Activated T-cell treated with anti-CD3 and anti-CD28 coated beads, Interleukin-2, amount 50 U/mL, for 24 hours (primary cell): ENCODE measurements at regions not wholly inside any gene's neighbourhood (a gene's known extent, or its start where the extent isn't known, plus 50 kb on each side); places are given as distances from the start of the nearest gene placed in this dataset.

Experiments
- DNase-seq: peaks from one replicate; pipeline ENCODE4 v3.0.0-alpha.2; 2020
- H3K27ac Mint-ChIP-seq: 2 replicates; pipeline ENCODE4 v1.8.0; 2020; ENCODE audit warnings: mild to moderate bottlenecking, mixed read lengths
- H3K27me3 Mint-ChIP-seq: 2 replicates; pipeline ENCODE4 v1.8.0; 2020; ENCODE audit warnings: mixed read lengths
- H3K36me3 Mint-ChIP-seq: 2 replicates; pipeline ENCODE4 v1.8.0; 2020; ENCODE audit warnings: low read depth, mixed read lengths
- H3K4me1 Mint-ChIP-seq: 2 replicates; pipeline ENCODE4 v1.8.0; 2020; ENCODE audit warnings: low read depth, mixed read lengths
- H3K4me3 Mint-ChIP-seq: 2 replicates; pipeline ENCODE4 v1.8.0; 2020; ENCODE audit warnings: mild to moderate bottlenecking, moderate library complexity, mixed read lengths
- H3K9me3 Mint-ChIP-seq: 2 replicates; pipeline ENCODE4 v1.8.0; 2020; ENCODE audit warnings: mixed read lengths

DNA sequence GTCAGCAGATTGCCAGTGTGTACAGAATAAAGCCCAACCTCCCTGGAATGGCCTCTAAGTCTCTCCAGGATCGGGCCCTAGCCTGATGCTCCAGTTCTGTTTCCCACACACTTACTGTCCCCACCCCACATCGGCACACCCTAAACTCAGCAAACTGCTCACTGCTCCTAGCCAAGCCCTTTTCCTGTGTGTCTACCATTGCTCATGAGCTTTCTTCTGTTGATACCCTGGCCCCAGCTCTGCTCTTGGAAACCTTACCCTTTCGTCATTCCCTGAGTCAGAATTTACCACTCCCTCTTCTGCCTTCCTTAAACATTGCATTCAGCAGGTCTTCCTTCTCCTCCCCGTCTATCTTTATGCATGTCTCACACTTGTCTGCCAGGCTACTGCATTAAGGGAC is 158.9 kb downstream of the TMX1 start:
- no peak overlapping the region for H3K27ac Mint-ChIP-seq
- DNase-seq = no peak

DNA sequence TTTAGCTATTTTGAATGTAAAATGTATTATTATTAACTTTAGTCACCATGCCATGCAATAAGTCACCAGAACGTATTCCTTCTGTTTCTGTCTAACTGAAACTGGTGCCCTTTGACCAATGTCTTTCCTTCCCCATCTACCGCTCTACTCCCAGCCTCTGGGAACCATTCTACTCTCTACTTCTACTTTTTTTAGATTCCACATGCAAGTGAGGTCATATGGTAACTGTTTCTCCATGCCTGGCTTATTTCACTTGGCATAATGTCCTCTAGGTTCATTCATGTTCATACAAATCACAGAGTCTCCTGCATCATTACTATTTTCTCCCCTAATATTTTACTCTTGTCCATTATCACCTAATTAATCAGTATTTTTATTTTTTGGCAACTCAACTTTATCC is 160.1 kb downstream of the TMX1 start:
- Mint-ChIP-seq H3K27me3 (peaks cover 28% of the 10 kb centered on the region), H3K27ac (no peak overlapping the region), H3K4me3 (no peak overlapping the region), H3K4me1 (no peaks in the 10 kb centered on the region), H3K9me3 (no peaks in the 10 kb centered on the region), H3K36me3 (no peaks in the 10 kb centered on the region)
- no peak for DNase-seq

More for the DNA sequence above, 158.9 kb downstream of the TMX1 start:
- no peaks in the 10 kb centered on the region for H3K4me1 Mint-ChIP-seq
- no peak overlapping the region for H3K4me3 Mint-ChIP-seq
- no peaks in the 10 kb centered on the region for H3K36me3 Mint-ChIP-seq
- H3K9me3 Mint-ChIP-seq = no peaks in the 10 kb centered on the region
- peaks cover 29% of the 10 kb centered on the region for H3K27me3 Mint-ChIP-seq

DNA sequence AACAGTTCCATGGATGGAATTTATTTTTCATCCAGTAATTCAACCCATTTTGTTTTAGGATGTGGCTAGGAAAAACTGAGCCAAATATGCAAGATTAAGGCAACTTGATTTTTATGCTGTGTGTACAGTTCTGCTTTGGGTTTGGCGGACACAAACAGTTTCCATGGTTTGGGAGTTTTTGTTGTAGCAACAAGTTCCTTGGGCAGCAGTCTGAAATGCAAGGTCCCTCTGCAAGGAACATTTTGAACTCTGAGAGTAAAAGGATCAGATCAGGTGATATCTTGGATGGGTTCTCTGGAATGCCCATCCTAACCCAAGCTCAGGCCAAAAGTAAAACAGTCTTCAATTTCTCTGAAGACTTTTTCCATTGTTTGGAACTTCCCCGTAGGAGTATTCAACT is 161.2 kb downstream of the TMX1 start:
- peaks cover 23% of the 10 kb centered on the region for H3K27me3 Mint-ChIP-seq

DNA sequence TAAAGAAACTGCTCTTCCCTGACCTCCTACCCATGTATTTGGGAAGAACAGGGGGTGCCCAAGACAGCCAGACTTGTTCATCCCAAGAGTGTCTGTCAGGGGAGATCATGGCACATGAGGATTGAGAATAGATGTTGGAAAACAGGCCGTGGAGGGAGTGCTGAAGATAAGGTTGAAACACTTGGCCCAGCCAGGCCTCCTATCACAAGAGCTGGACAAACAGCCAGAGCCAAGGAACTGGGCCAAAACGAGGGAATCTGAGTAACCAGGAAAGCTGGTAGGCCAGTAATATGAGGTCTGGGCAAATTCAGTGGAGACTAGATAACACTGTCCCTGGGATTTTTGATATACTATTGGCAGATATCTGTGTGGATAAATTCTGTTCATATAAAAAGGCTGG is 161.7 kb downstream of the TMX1 start:
- Mint-ChIP-seq H3K27ac (no peak overlapping the region), H3K4me1 (no peaks in the 10 kb centered on the region), H3K4me3 (no peak overlapping the region), H3K9me3 (no peaks in the 10 kb centered on the region), H3K36me3 (no peaks in the 10 kb centered on the region), H3K27me3 (peaks cover 25% of the 10 kb centered on the region)
- no peak for DNase-seq

More for the DNA sequence above, 161.2 kb downstream of the TMX1 start:
- Mint-ChIP-seq H3K27ac (no peak overlapping the region), H3K4me1 (no peaks in the 10 kb centered on the region), H3K36me3 (no peaks in the 10 kb centered on the region), H3K4me3 (no peak overlapping the region), H3K9me3 (no peaks in the 10 kb centered on the region)
- no peak for DNase-seq

DNA sequence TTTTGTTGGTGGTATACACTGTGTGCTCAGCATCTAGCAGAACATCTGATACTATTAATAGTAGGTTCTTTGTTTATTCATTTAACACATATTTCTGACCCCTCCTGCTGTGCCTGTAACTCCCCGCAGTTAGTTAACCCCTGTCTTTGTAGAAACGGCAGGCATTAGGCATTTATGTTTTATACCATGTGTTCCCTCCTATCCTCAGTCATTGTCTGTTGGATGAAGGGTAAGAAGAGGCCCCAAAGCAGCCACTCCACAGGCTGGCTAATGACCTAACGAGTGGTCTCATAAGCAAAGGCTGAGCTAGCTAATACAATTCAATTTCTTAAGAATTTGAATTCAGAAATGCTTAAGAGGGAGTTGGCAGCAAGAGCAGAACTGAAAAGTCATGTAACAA is 170.8 kb downstream of the TMX1 start:
- Mint-ChIP-seq H3K27ac (no peak overlapping the region), H3K27me3 (peaks cover 34% of the 10 kb centered on the region), H3K36me3 (no peaks in the 10 kb centered on the region), H3K4me3 (no peak overlapping the region), H3K4me1 (no peaks in the 10 kb centered on the region), H3K9me3 (no peaks in the 10 kb centered on the region)
- no peak for DNase-seq

DNA sequence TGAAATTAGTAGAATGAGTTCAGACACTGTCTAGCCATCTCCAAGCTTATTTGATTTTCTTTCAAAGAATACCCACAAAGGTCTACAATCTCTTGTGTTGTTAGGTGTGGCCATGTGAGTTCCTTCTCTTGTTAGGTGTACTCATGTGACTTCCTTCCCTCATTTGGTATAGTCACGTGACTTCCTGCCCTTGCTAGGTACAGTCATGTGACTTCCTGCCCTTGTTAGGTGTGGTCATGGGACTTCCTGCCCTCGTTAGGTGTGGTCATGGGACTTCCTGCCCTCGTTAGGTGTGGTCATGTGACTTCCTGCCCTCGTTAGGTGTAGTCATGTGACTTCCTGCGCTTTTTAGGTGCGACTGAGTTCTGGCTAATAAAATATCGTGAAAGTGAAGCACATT is 179.6 kb downstream of the TMX1 start:
- Mint-ChIP-seq H3K36me3 (peaks cover 17% of the 10 kb centered on the region), H3K4me3 (no peak overlapping the region), H3K9me3 (peaks cover 30% of the 10 kb centered on the region), H3K27me3 (peaks cover 17% of the 10 kb centered on the region), H3K4me1 (peaks cover 22% of the 10 kb centered on the region), H3K27ac (peak overlapping the region; percentile 87)
- DNase-seq = peak; percentile 31

DNA sequence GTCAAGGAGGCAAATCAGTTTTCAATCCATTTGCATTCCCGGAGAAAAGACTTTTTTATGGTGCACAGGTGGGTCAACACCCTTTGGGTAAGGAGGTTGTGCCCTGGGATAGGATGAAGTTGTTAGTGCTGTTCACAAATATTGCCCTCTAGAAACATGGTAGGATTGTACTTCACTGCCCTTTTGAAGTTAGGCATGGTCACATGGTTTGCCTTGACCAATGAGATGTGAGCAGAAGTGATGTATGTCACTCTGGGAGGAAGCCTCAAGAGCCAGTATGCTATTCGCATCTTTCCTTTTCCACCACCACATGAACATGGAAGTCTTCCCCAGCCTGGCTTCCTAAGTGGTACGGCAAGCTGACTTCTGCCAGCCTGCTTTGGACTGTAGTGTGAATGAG is 182.7 kb downstream of the TMX1 start:
- Mint-ChIP-seq H3K27ac (no peak overlapping the region), H3K36me3 (peaks cover 17% of the 10 kb centered on the region), H3K9me3 (peaks cover 30% of the 10 kb centered on the region), H3K4me3 (no peak overlapping the region), H3K4me1 (peaks cover 22% of the 10 kb centered on the region), H3K27me3 (peaks cover 6% of the 10 kb centered on the region)
- DNase-seq = no peak

DNA sequence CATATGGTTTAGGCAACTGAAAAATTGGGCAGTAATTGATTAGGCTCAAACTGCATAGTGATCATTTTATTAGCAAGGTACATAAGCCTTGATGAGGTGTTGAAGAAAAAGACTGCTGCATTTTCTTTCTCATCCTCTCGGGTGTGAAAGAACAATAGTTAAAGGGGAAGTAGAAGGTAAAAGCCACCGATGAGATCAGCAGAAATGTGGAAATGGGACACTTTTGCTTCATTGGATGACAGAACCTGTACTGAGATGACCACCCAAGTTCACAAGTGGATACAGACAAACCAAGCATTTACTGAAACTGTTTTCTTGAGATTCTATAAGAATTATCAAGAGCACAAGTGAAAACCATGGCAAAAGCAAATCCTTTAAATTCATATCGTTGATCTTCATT is 184.0 kb downstream of the TMX1 start:
- H3K4me1 Mint-ChIP-seq = peaks cover 21% of the 10 kb centered on the region

DNA sequence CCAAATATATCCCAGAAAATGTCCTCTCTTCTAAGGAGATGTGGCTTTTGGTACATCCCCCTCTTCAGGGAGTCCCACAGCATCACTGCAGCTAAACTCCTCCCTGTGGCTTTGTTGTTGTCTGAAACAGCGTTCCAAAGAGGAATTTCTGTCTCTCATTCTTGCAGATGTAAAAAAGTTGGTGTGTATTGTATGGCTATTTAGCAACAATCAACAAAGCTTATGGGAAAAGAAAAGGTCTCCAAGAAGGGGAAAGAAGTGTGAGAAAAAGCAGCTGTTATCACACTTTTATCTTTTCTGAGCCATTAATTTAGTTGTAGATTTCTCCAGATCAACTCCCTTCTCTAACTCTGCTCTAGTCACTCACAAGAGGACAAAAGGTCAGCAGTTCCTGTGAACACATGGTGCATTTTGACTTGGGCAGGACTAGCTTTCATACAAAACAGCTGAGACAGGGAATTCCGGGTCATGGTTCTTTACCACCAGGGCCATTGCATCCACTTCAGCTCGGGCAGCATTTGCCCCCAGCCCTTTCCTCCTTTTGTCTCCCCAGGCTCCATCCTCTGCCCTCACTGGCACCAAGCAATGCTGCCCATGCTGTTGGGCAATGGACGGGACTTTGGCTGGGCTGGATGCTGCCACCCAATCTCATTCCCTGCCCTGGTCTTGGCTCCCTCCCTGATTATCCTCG is 184.7 kb downstream of the TMX1 start:
- no peak overlapping the region for H3K4me3 Mint-ChIP-seq
- H3K9me3 Mint-ChIP-seq = peaks cover 19% of the 10 kb centered on the region
- H3K27ac Mint-ChIP-seq = no peak overlapping the region
- H3K36me3 Mint-ChIP-seq = peaks cover 10% of the 10 kb centered on the region
- DNase-seq = no peak
- peaks cover 15% of the 10 kb centered on the region for H3K4me1 Mint-ChIP-seq
- H3K27me3 Mint-ChIP-seq = peaks cover 24% of the 10 kb centered on the region

More for the DNA sequence above, 184.0 kb downstream of the TMX1 start:
- no peak overlapping the region for H3K4me3 Mint-ChIP-seq
- H3K27ac Mint-ChIP-seq = no peak overlapping the region
- DNase-seq = no peak
- peaks cover 19% of the 10 kb centered on the region for H3K27me3 Mint-ChIP-seq
- H3K36me3 Mint-ChIP-seq = peaks cover 16% of the 10 kb centered on the region
- H3K9me3 Mint-ChIP-seq = peaks cover 24% of the 10 kb centered on the region

DNA sequence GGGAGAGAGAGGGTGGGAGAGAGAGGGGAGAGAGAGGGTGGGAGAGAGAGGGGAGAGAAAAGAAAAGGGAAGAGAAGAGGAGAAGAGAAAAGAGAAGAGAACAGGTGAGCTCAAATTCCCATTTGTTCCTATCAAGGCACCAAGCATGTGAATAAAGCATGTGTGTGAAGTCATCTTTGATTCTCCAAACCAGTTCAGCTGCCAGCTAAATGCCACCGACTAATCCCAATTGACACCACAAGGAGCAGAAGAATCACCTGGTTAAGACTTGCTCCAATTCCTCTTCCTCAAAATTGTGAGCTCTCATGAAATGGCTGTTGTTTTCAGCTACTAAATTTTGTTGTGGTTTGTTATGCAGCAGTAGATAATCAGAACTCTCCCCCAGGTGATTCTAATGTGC is 188.9 kb downstream of the TMX1 start:
- DNase-seq = no peak
- Mint-ChIP-seq H3K4me3 (no peak overlapping the region), H3K27ac (no peak overlapping the region), H3K4me1 (peaks cover 1% of the 10 kb centered on the region), H3K36me3 (no peaks in the 10 kb centered on the region), H3K27me3 (peaks cover 59% of the 10 kb centered on the region), H3K9me3 (no peaks in the 10 kb centered on the region)

DNA sequence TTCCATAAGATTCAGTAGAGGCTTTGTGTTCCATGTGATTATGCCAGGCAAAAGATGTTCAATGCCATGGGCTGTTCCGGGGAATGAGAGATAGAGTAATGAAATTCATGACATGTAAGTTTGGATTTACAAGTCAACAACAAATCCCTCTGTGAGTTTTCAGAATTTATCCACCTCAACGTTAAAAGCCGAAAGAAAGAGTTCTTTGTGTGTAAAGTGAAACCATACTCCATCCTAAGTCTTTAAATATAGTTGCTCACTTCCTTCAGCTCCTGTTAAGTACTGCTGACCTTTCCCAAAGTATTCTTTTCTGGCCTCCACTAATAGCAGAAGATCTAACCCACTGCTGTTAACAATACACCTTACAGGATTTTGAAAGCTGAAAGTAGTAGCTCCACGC is 190.0 kb downstream of the TMX1 start:
- H3K4me1 Mint-ChIP-seq = peaks cover 1% of the 10 kb centered on the region
- H3K4me3 Mint-ChIP-seq = no peak overlapping the region
- DNase-seq = no peak
- peaks cover 59% of the 10 kb centered on the region for H3K27me3 Mint-ChIP-seq
- no peaks in the 10 kb centered on the region for H3K9me3 Mint-ChIP-seq
- H3K36me3 Mint-ChIP-seq = no peaks in the 10 kb centered on the region
- H3K27ac Mint-ChIP-seq = no peak overlapping the region

DNA sequence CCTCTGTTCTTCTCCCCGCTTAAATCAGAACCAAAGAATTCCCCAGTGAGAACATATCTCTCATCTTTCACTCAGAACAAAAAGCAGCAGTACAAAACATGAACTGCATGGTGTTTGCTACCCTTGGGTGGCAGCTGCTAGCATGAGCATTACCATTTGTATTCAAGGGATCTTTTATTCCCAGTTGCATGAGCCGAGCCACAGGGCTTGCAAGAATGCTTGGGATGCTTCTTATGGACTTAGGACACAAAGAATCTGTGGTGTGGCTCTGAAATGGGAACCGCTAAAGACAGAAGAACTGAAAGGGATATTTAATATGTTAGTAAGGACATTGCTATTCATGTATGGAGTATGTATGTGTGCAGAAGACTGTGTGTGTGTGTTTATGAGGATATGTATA is 190.6 kb downstream of the TMX1 start:
- Mint-ChIP-seq H3K9me3 (no peaks in the 10 kb centered on the region), H3K4me3 (no peak overlapping the region), H3K27ac (no peak overlapping the region), H3K4me1 (peaks cover 1% of the 10 kb centered on the region), H3K36me3 (no peaks in the 10 kb centered on the region), H3K27me3 (peaks cover 59% of the 10 kb centered on the region)
- no peak for DNase-seq

DNA sequence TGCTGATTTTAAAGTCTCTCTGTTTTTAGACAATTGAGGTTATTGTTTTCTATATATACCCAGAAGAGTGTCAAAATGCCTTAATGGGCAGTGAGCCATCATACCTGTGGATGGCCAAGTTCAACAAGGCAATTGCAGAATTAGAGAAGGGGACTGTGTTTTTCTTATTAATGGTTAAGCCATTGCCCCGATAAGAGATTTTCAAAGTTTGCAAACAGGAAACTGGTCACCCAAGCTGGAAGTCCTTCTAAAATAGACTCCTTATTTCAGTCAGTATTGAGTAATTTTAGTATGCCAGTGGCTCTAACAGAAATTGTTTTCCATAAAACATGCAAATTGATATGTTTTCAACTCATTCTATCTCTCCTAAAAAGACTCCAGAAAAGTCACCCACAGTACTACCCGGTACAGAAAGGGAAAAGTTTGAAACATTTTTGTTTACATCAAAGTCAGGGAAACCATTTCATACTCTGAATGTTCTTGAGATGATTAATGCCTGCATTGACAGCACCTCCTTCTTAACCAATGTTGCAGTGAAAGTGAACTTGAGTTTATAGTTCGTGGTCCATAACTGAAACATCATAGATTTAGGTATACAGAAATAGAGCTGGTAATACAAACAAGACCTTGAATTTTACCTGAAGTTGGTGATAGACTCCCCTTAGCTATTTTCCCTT is 191.1 kb downstream of the TMX1 start:
- H3K27ac Mint-ChIP-seq = no peak overlapping the region
- H3K4me3 Mint-ChIP-seq = no peak overlapping the region
- peaks cover 1% of the 10 kb centered on the region for H3K4me1 Mint-ChIP-seq
- DNase-seq = no peak
- no peaks in the 10 kb centered on the region for H3K36me3 Mint-ChIP-seq
- peaks cover 62% of the 10 kb centered on the region for H3K27me3 Mint-ChIP-seq
- no peaks in the 10 kb centered on the region for H3K9me3 Mint-ChIP-seq

DNA sequence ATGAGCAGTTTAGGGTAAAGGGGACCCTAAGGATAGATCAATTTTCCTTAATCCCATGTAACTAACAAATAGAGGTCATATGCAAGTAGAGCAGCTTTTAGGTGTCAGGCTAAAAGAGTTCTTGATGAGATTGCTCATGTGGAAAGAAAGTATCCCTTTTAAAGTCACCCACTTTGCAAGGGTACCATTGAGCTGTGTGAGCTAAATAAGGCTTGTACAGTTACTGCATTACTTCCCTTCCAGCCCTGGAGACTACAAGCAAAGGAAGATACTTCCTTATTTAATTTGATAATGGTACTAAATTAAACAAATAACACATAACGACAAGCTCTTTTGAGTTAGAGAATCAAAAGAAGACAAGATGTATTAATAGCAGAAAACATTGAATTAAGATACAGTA is 191.7 kb downstream of the TMX1 start:
- Mint-ChIP-seq H3K4me1 (peaks cover 1% of the 10 kb centered on the region), H3K27me3 (peaks cover 62% of the 10 kb centered on the region), H3K4me3 (no peak overlapping the region), H3K36me3 (no peaks in the 10 kb centered on the region), H3K27ac (no peak overlapping the region), H3K9me3 (no peaks in the 10 kb centered on the region)
- no peak for DNase-seq

DNA sequence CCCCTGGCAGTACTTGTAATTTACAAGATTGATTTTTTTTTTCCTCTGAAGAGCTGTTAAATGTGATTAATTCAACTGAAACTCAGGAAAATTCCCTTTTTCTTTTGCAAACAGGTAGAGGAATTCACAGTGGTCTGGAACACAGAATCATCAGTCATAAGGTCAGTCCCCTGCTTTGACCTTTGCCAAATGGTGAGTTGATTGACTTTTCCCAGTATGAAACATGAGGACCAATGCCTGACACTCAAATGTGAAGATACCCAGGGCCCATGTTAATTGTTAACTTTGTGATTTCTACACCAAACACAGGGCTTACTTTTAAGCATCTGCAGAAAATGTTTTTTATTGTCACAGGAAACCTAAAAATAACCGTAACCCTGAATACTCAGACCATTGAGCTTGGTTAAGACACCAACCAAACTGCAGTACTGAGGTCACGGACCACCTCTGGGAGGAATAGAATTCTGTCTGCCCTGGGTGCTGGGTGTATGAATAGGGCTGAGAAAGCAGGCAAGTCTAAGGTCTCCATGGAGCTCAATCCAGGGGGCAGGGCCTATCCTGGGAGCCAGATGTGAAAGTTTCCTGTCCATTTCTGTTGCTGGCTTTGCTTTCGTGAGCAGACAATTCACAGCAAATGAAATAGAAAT is 192.4 kb downstream of the TMX1 start:
- no peak overlapping the region for H3K4me3 Mint-ChIP-seq
- peaks cover 58% of the 10 kb centered on the region for H3K27me3 Mint-ChIP-seq
- no peak overlapping the region for H3K27ac Mint-ChIP-seq
- H3K4me1 Mint-ChIP-seq = peaks cover 1% of the 10 kb centered on the region
- no peaks in the 10 kb centered on the region for H3K9me3 Mint-ChIP-seq
- no peak for DNase-seq
- H3K36me3 Mint-ChIP-seq = no peaks in the 10 kb centered on the region
